Ishikawa (cell line): ENCODE measurements at regions not wholly inside any gene's neighbourhood (a gene's known extent, or its start where the extent isn't known, plus 50 kb on each side); places are given as distances from the start of the nearest gene placed in this dataset.

Experiments
- EGR1 ChIP-seq: IDR thresholded peaks from 2 replicates; pipeline ENCODE4 v1.6.1; 2012
- TAF1 ChIP-seq: IDR thresholded peaks from 2 replicates; pipeline ENCODE4 v1.6.1; 2012; ENCODE audit warnings: low read depth, mild to moderate bottlenecking
- TF ChIP-seq, protein P1 (sequence below): IDR thresholded peaks from 2 replicates; pipeline ENCODE4 v1.6.1; 2012

DNA sequence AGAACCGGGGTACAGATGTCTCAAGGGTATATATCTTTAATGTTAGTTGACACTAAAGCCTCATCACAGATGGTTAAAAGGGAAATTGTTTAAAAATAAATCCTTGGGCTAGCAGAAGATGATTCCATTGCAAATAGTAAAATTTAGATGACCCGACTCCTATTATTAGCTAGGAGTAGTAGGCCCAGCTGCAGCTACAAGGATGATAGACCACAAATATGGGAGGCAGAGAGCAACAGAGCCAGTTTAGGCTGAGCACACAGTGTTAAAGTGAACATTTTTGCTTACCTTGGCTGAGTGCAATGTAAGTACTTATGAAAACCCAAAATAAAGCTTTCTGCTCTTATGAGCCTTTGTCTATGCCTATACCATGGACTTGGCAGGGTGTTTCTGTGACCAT, 100.5 kb upstream of the COL11A1 start:
- no peak for TF ChIP-seq EGR1
- TF ChIP-seq, protein P1, sequence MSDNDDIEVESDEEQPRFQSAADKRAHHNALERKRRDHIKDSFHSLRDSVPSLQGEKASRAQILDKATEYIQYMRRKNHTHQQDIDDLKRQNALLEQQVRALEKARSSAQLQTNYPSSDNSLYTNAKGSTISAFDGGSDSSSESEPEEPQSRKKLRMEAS: no peak
- TF ChIP-seq TAF1: no peak
